ENCODE measurements at regions not wholly inside any gene's neighbourhood (a gene's known extent, or its start where the extent isn't known, plus 50 kb on each side); places are given as distances from the start of the nearest gene placed in this dataset.

DNA sequence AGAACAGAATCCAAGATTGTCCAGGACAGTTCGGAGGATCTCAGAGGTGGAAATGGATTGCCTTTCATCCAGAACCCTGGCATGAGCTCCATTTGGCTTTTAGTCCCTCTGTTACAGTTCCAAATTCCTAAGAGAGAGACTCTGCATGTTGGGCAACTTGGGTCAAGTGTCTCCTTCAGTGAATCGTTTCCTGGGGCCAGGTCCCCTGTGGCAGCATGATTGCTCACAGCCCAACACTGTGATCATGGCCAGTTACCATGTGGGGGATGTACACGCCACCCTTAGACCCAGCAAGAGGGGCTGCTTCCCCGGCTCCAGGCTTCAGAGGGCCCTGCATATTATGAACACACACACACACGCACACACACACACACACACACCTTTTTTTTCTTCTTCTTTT lies 118.6 kb upstream of the GLI2 start:
- no peak for DNase-seq

DNA sequence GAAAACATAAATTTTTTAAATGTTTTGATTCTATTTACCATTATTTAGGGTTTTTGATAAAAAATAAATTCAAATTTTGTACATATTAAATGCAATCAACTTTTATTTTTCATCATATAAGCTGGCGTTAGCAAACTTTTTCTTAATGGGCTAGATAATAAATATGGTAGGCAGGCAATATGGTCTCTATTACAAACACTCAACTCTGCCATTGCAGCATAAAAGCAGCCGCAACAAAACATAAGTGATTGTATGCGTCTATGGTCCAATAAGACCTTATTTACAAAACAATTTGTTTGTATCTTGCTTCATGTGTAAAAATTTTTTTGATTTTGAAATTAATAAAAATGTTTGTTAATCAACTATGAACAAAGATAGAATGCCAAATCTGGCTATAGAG lies 116.8 kb upstream of the GLI2 start:
- DNase-seq, result no peak

GRCh38 chr2:120619579-120619978 lies 116.1 kb upstream of the GLI2 start:
- DNase-seq, result no peak

- DNase-seq, result no peak
Observed at GRCh38 chr2:120620025-120620793, 115.5 kb upstream of the GLI2 start.

DNA sequence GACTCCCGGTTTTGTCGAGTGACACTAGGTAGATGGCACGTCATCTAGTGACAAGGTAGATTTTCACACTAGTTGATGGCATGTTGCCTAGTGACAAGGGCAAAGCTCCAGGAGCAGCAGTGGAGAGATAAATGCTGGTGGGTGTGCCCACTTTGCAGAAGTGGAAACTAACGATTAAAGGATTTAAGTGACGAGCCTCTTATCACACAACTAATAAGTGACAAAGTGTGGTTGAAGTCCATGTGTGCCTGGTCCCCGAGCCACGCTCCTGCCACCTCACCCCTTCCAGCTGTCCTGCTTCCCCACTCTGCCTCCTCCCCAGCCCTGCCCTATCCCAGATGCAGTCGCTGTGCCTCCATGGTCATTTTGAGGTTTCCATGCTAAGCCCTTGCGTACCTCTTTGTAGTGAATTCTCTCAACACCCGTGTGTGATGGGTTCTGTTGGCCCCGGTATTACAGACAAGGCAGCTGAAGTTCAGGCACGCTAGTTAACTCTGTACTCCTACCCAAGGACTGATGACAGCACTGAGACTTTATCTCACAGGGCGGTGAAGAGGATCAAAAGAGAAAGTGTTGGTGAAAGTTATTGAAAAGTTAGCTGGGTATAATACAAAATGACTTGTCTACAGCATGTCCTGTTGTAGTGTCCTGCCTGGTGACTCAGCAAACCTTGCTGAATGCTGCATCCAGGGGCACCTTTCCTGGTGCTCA lies 113.4 kb upstream of the GLI2 start:
- no peak for DNase-seq

GRCh38 chr2:120622886-120623753 lies 112.5 kb upstream of the GLI2 start:
- no peak for DNase-seq

GRCh38 chr2:120624061-120624737 lies 111.5 kb upstream of the GLI2 start:
- DNase-seq, result no peak

DNA sequence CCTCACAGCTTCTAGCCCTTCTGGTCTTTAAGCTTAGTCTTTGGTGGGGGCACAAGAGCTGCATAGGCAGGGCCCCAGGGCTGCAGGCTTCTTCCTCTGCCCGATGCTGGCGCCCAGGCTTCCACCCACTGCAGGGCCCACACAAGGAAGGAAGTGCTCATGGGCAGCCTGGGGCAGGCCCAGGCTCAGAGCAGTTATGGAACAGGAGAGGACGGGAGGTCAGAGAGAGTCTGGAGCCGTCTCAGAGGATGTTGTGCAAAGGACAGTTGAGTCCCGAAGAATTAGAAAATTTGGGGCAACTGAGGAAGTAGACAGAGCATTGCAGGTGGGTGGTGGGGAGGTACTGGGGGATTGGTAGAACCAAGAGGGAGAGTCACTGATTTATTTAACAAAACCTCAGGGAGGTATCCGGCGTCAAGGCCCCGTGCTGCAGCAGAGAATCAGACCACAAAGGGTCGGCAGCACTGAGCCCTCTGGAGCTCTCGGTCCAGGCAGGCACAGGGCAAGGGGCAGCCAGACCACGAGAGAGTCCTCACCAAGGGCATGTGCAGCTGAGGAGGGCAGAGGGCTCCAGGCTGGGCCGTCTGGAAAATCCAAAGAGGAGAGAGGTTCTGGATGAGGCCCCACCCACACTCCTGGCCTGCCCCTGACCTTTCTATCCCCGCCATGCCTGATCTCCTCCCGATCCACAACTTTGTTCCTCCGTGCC lies 110.8 kb upstream of the GLI2 start:
- DNase-seq, result no peak

GRCh38 chr2:120625865-120626560 lies 109.7 kb upstream of the GLI2 start:
- DNase-seq, result no peak

DNA sequence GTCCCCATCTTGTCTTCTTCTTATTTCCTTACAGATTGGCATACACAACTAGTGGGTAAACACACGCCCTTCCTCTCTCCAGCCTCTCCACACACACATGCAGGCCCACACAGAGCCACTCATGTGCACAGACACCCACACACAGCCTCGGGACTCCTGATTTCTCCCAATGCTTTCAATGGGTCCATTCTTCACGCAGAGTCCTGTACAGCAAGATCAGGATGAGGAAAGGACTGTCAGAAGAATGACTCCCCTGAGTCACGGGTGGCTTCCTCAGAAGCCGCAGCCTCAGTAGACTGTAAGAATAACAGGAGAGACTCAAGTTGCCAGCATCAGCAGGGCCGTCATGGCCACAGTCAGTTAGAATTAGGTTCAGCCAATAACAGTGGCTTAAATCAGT lies 109.1 kb upstream of the GLI2 start:
- DNase-seq, result no peak

GRCh38 chr2:120628248-120628647 lies 107.4 kb upstream of the GLI2 start:
- DNase-seq, result no peak

GRCh38 chr2:120629241-120629895 lies 106.3 kb upstream of the GLI2 start:
- DNase-seq, result no peak

GRCh38 chr2:120630031-120630701 lies 105.5 kb upstream of the GLI2 start:
- DNase-seq, result no peak

DNA sequence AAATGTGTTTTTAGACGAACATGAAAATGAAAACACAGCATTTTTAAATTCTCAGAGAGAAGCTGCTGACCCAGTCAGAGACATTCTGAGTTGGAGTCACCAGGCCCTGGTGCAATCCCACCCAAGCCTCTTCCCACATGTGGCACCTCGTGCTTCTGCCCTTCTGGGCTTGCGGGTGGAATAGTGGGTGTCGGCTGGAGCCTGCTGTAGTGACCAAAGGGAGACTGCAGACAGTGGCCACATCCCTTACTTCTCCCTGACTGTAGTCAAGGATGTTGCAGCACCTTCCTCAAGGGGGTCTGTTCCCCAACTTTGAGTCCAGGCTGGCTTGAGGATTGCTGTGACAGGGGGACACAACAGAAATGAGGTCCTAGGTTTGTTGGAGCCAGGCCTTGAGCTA lies 104.4 kb upstream of the GLI2 start:
- no peak for DNase-seq

DNA sequence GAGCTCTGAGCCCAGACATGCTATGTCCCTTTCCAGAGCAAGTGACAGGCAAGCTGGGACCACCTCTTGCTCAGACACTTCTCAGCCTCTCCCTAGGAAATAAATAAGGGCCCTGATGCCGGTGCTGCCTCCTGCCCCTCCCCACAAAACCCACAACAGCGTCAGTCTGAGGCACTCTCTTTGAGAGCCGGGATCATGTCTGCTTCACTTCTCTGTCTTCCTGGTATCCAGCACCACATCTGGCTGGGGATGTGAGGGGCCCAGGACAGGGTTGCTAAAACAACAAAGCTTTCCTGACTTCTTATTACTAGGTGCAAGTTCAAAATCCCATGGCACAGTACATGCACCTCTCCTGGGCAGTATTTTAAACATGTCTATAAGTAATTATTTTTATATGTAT lies 103.9 kb upstream of the GLI2 start:
- no peak for DNase-seq

DNA sequence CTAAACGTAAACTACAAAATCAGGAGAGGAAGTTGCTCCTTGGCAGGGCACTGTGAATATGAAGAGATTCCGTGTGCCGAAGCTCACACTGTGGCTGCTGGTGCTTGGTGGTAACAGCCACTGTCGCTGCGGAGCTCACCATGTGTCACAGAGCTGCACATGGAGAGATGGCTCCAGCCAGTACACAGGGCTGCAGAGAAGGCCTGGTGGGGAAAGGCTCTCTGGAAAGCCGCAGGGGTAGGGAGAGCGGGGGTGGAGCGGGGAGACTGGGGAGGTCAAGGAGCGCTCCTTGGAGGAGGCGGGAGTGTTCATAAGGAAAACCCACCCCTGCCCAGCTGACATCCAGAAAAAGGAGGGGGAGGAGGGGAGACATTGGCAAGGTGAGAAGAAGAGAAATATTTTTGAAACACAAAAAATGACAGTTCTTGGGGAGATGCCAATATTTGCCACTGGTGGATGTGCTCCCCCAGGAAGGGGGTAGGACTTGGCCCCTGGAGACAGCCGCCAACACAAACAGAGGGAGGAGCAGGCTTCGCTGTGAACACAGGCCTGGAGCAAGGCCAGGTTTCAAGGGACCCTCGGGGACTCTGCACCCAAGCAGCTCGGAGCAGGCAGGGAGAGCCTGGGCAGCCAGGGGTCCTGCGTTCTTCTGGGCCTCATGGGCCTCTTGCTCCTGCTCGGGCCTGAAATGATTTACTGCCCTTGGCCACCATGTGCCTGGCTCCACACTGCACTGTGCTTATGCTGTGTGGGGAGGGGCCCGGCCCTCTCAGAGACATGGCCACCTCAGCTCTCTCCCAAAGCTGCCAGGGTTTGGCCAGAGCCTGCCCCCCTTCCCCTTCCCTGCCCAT lies 102.6 kb upstream of the GLI2 start:
- no peak for DNase-seq

GRCh38 chr2:120634533-120634932 lies 101.1 kb upstream of the GLI2 start:
- DNase-seq, result no peak

GRCh38 chr2:120635146-120635545 lies 100.5 kb upstream of the GLI2 start:
- no peak for DNase-seq

DNA sequence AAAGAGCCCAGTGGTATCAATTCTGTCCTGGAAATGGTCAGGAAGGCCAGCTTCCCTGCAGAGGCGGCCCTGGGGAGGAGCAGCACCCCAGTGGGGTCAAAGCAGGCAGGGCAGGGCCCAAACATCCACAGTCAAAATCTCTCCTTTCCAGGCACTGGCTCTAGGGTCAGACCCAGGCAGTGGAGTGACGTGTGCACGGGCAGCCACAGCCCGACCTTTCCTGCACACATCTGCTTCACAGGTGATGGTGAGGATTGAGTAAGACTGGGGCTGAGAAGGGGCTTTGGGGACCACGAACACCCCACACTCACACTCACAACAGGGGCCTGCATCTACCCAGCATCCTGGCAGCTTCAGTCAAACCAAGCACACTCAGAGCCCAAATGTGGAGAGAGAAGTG lies 97.8 kb upstream of the GLI2 start:
- no peak for DNase-seq

- no peak for DNase-seq
Observed at GRCh38 chr2:120638450-120638849, 97.2 kb upstream of the GLI2 start.
